ENCODE measurements at regions not wholly inside any gene's neighbourhood (a gene's known extent, or its start where the extent isn't known, plus 50 kb on each side); places are given as distances from the start of the nearest gene placed in this dataset.

DNA sequence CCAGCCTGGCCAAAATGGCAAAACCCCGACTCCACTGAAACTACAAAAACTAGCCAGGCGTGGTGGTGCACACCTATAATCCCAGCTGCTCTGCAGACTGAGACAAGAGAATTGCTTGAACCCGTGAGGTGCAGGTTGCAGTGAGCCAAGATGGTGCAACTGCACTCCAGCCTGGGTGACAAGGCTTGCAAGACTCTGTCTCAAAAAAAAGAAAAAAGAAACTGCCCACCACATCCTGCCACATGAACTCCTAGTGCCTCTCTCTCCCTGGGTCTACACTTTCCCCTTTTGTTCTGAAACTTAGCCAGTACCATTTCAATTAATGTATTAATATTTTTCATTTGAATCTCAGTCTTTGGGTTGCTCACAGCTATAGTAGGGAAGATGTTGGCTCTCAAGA, 192.2 kb upstream of the MME start:
- Histone ChIP-seq H3K27me3 (ENCODE audit: insufficient read depth, low read length) (no peaks in the 10 kb centered on the region), H3K36me3 (ENCODE audit: insufficient read depth, low read length) (no peaks in the 10 kb centered on the region), H3K79me2 (ENCODE audit: insufficient read depth, low read length) (no peaks in the 10 kb centered on the region), H3K4me1 (ENCODE audit: insufficient read depth, low read length, severe bottlenecking) (no peaks in the 10 kb centered on the region), H3K9me3 (ENCODE audit: low read length) (no peaks in the 10 kb centered on the region), H3K4me3 (ENCODE audit: low read depth, low read length, poor library complexity, severe bottlenecking) (no peak overlapping the region), H3K4me2 (ENCODE audit: low read length) (no peak overlapping the region), H3K27ac (ENCODE audit: low read depth, low read length, poor library complexity, severe bottlenecking) (no peak overlapping the region), H2AFZ (ENCODE audit: low read length) (no peak overlapping the region), H3K9ac (ENCODE audit: low read length) (no peak overlapping the region), H3F3A (ENCODE audit: insufficient read depth, low read length) (no peaks in the 10 kb centered on the region), H3K9me2 (ENCODE audit: low read depth, low read length) (no peaks in the 10 kb centered on the region), H4K20me1 (ENCODE audit: insufficient read depth, low read length) (no peaks in the 10 kb centered on the region)
- TF ChIP-seq, protein P1, sequence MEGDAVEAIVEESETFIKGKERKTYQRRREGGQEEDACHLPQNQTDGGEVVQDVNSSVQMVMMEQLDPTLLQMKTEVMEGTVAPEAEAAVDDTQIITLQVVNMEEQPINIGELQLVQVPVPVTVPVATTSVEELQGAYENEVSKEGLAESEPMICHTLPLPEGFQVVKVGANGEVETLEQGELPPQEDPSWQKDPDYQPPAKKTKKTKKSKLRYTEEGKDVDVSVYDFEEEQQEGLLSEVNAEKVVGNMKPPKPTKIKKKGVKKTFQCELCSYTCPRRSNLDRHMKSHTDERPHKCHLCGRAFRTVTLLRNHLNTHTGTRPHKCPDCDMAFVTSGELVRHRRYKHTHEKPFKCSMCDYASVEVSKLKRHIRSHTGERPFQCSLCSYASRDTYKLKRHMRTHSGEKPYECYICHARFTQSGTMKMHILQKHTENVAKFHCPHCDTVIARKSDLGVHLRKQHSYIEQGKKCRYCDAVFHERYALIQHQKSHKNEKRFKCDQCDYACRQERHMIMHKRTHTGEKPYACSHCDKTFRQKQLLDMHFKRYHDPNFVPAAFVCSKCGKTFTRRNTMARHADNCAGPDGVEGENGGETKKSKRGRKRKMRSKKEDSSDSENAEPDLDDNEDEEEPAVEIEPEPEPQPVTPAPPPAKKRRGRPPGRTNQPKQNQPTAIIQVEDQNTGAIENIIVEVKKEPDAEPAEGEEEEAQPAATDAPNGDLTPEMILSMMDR (IDR thresholded peaks at IDR 0.05; ENCODE audit: low read length) = no peak
- no peak for TF ChIP-seq EZH2 (IDR thresholded peaks at IDR 0.05; ENCODE audit: borderline replicate concordance, low read length)

DNA sequence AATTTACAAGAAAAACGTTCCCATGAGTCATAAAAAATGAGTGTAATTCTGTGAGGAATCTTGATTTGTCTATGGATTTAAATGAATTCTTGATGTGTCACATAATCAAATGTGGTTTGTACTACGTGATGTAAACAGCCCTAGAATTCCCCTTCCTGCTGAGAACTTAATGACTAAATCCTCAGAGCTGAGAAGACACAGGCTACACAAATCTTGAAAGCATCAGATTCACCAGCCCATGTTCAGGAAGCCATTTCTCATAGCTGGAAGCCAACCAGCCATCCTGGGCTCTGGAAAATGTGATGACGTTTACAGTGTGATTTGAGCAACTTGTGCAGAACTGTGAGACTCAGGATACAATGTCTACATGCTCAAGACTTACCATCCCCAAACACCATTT, 193.7 kb upstream of the MME start:
- Histone ChIP-seq H3F3A (ENCODE audit: insufficient read depth, low read length) (no peaks in the 10 kb centered on the region), H4K20me1 (ENCODE audit: insufficient read depth, low read length) (no peaks in the 10 kb centered on the region), H3K27ac (ENCODE audit: low read depth, low read length, poor library complexity, severe bottlenecking) (no peak overlapping the region), H3K9ac (ENCODE audit: low read length) (no peak overlapping the region), H3K4me1 (ENCODE audit: insufficient read depth, low read length, severe bottlenecking) (no peaks in the 10 kb centered on the region), H3K4me3 (ENCODE audit: low read depth, low read length, poor library complexity, severe bottlenecking) (no peak overlapping the region), H3K79me2 (ENCODE audit: insufficient read depth, low read length) (no peaks in the 10 kb centered on the region), H2AFZ (ENCODE audit: low read length) (no peak overlapping the region), H3K9me2 (ENCODE audit: low read depth, low read length) (no peaks in the 10 kb centered on the region), H3K4me2 (ENCODE audit: low read length) (no peak overlapping the region), H3K27me3 (ENCODE audit: insufficient read depth, low read length) (no peaks in the 10 kb centered on the region), H3K9me3 (ENCODE audit: low read length) (no peaks in the 10 kb centered on the region), H3K36me3 (ENCODE audit: insufficient read depth, low read length) (no peaks in the 10 kb centered on the region)
- no peak for TF ChIP-seq EZH2 (IDR thresholded peaks at IDR 0.05; ENCODE audit: borderline replicate concordance, low read length)
- TF ChIP-seq, protein P1 (IDR thresholded peaks at IDR 0.05; ENCODE audit: low read length) = no peak

DNA sequence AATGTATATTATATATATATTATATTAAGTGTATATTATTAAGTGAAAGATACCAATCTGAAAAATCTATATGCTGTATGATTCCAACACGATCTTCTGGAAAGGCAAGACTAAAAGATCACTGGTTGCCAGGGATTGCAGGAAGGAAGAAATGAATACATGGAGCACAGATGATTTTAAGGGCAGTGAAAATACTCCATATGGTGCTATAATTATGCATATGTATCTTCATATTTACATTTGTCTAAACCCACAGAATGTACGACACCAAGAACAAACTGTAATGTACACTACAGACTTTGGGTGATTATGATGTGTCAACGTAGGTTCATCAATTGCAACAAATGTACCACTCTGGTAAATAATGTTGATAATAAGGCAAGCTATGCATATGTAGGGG, 194.7 kb upstream of the MME start:
- Histone ChIP-seq H3K9ac (ENCODE audit: low read length) (no peak overlapping the region), H2AFZ (ENCODE audit: low read length) (no peak overlapping the region), H3K9me2 (ENCODE audit: low read depth, low read length) (no peaks in the 10 kb centered on the region), H4K20me1 (ENCODE audit: insufficient read depth, low read length) (no peaks in the 10 kb centered on the region), H3K4me3 (ENCODE audit: low read depth, low read length, poor library complexity, severe bottlenecking) (no peak overlapping the region), H3F3A (ENCODE audit: insufficient read depth, low read length) (no peaks in the 10 kb centered on the region), H3K4me2 (ENCODE audit: low read length) (no peak overlapping the region), H3K4me1 (ENCODE audit: insufficient read depth, low read length, severe bottlenecking) (no peaks in the 10 kb centered on the region), H3K79me2 (ENCODE audit: insufficient read depth, low read length) (no peaks in the 10 kb centered on the region), H3K9me3 (ENCODE audit: low read length) (no peaks in the 10 kb centered on the region), H3K36me3 (ENCODE audit: insufficient read depth, low read length) (no peaks in the 10 kb centered on the region), H3K27ac (ENCODE audit: low read depth, low read length, poor library complexity, severe bottlenecking) (no peak overlapping the region), H3K27me3 (ENCODE audit: insufficient read depth, low read length) (no peaks in the 10 kb centered on the region)
- TF ChIP-seq, protein P1 (IDR thresholded peaks at IDR 0.05; ENCODE audit: low read length) = no peak
- no peak for TF ChIP-seq EZH2 (IDR thresholded peaks at IDR 0.05; ENCODE audit: borderline replicate concordance, low read length)

Data from OCI-LY1 (cell line).